Activated naive CD8-positive, alpha-beta T cell (primary cell): ENCODE measurements at regions not wholly inside any gene's neighbourhood (a gene's known extent, or its start where the extent isn't known, plus 50 kb on each side); places are given as distances from the start of the nearest gene placed in this dataset.

Experiments
- H3K27ac Mint-ChIP-seq: one replicate; pipeline ENCODE4 v1.8.0; 2021; ENCODE audit warnings: mixed read lengths
- H3K27me3 Mint-ChIP-seq: one replicate; pipeline ENCODE4 v1.8.0; 2021; ENCODE audit warnings: mixed read lengths
- H3K36me3 Mint-ChIP-seq: one replicate; pipeline ENCODE4 v1.8.0; 2021; ENCODE audit warnings: mixed read lengths
- H3K4me1 Mint-ChIP-seq: one replicate; pipeline ENCODE4 v1.8.0; 2021; ENCODE audit warnings: low read depth, mixed read lengths
- H3K4me3 Mint-ChIP-seq: one replicate; pipeline ENCODE4 v1.8.0; 2021; ENCODE audit warnings: mild to moderate bottlenecking, mixed read lengths
- H3K9me3 Mint-ChIP-seq: one replicate; pipeline ENCODE4 v1.8.0; 2021; ENCODE audit warnings: low read depth, mixed read lengths

DNA sequence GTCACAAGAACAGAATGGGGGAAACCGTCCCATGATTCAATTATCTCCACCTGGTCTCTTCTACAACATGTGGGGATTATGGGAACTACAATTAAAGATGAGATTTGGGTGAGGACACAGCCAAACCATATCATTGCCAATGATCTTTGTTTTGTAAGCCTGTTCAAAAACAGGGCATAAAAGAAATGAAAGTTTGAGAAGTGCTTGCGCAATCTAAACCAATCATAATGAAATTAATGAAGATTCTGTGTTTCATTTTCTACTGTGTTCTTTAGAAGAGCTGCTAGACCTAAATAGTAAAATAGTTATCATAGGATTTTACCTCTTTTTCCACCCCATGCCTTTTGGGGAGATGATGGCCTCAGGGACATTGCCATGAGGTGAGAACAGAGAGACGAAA is 761.3 kb downstream of the HDGFL1 start:
- no peaks in the 10 kb centered on the region for H3K27me3 Mint-ChIP-seq
- no peak overlapping the region for H3K4me3 Mint-ChIP-seq
- no peaks in the 10 kb centered on the region for H3K4me1 Mint-ChIP-seq
- H3K9me3 Mint-ChIP-seq: no peaks in the 10 kb centered on the region
- H3K36me3 Mint-ChIP-seq: no peaks in the 10 kb centered on the region
- H3K27ac Mint-ChIP-seq: no peak overlapping the region

DNA sequence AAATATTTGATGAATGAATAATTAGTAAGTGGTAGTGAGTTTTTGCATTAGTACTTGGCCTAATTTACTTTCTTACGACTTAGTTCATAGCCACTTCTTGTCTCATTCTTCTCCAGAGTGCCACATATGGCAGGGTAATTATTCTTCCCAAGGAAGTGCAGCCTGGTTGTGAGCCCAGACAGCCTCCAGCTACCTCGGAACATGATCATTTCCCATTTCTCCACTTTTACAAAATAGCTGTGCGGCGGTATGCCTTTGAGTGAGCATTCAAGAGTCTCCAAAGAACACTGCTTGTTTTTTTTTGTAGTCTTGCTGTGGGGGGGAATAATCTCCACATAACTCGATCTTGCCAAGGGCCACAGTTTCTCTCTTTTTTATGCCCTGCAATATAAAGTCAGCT is 765.0 kb downstream of the HDGFL1 start:
- Mint-ChIP-seq H3K27me3 (no peaks in the 10 kb centered on the region), H3K4me3 (no peak overlapping the region), H3K36me3 (no peaks in the 10 kb centered on the region), H3K9me3 (no peaks in the 10 kb centered on the region), H3K4me1 (no peaks in the 10 kb centered on the region), H3K27ac (no peak overlapping the region)

DNA sequence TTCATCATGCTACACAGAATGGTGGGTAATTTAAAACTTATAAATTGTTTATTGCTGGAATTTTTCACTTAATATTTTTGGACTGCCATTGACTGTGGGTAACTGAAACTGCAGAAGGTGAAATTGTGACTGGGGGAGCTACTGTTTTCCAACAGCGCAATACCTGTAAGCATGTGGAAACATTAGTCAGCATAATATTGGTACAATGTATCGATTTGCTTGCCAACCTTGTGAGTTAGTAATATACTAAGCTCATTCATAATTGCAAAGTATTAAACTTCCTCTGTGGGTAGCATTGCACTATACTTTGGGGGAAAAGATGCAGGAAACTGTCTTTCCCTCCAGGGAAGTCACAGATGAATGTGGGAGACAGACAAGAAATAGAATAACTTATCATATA is 766.5 kb downstream of the HDGFL1 start:
- H3K4me1 Mint-ChIP-seq: no peaks in the 10 kb centered on the region
- H3K9me3 Mint-ChIP-seq: no peaks in the 10 kb centered on the region
- H3K27ac Mint-ChIP-seq: no peak overlapping the region
- H3K27me3 Mint-ChIP-seq: no peaks in the 10 kb centered on the region
- H3K4me3 Mint-ChIP-seq: no peak overlapping the region
- H3K36me3 Mint-ChIP-seq: no peaks in the 10 kb centered on the region

DNA sequence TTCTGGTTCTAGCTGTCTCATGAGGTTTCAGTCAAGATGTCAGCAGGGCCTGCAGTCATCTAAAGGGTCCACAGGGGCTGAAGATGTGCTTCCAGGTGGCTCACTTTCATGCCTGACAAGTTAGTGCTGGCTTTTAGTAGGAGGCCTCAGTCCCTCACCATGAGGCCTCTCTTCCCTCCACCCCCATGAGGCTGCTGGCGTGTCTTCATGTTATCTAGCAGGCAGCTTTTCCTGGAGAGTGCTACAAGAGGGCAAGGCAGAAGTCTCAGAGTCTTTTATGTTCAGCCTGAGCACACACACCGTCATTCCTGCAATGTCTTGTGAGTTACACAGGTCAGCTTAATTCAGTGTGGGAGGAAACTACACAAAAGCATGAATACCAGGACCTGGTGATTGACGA is 769.9 kb downstream of the HDGFL1 start:
- no peak overlapping the region for H3K27ac Mint-ChIP-seq
- no peaks in the 10 kb centered on the region for H3K9me3 Mint-ChIP-seq
- no peaks in the 10 kb centered on the region for H3K4me1 Mint-ChIP-seq
- no peaks in the 10 kb centered on the region for H3K36me3 Mint-ChIP-seq
- H3K4me3 Mint-ChIP-seq: no peak overlapping the region
- no peaks in the 10 kb centered on the region for H3K27me3 Mint-ChIP-seq

DNA sequence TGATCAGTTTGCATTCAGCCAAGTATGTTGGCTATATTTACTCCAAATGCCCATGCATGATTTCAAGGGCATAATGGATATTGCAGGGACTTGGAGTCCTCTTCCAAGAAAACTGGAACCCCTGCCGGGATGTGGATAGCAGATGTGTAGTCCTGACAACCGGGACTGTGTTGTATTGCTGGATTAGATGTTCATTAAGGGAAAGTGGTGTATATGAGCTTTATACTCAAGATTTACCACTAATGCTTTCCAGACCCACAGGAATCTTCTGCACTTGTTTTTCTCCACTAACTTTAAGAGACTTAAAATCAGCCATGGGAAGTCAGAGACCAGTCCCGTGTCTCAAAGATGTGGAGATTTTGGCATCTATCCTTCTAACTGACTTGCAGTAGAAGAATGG is 770.9 kb downstream of the HDGFL1 start:
- H3K4me3 Mint-ChIP-seq: no peak overlapping the region
- H3K27ac Mint-ChIP-seq: no peak overlapping the region
- no peaks in the 10 kb centered on the region for H3K4me1 Mint-ChIP-seq

DNA sequence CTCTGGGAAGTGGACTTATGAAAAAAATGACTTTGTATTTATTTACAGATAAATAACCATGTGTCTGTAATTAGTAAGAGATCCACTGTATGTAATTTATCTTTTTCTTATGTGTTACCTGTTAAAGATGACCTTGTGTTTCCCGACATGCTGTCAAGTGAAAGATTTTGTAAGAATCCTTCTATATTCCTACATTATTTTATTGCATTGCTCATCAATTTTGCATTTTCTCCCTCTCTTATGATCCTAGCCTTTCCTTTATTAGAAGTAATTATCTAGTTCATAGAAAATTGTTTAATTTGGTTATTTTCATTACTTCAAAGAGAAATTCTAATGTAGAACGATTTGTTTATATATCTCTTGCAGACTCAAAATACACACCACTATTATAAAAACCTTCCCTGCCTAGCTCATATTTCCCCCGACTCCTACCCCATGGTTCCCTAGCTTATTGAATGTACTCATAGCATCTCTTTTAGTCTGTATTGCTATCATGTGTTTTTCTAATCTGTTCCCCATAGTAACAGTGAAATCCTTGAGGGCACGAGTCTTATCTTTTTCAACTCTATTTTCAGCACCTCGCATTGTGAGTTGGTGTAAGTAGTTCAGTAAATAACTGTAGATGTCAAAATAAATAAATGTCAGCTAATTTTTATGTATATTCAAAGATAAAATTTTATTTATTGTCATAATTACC is 774.4 kb downstream of the HDGFL1 start:
- Mint-ChIP-seq H3K4me3 (no peak overlapping the region), H3K36me3 (no peaks in the 10 kb centered on the region), H3K27ac (no peak overlapping the region), H3K4me1 (no peaks in the 10 kb centered on the region), H3K9me3 (no peaks in the 10 kb centered on the region), H3K27me3 (no peaks in the 10 kb centered on the region)

More for the DNA sequence above, 770.9 kb downstream of the HDGFL1 start:
- Mint-ChIP-seq H3K9me3 (no peaks in the 10 kb centered on the region), H3K27me3 (no peaks in the 10 kb centered on the region), H3K36me3 (no peaks in the 10 kb centered on the region)

DNA sequence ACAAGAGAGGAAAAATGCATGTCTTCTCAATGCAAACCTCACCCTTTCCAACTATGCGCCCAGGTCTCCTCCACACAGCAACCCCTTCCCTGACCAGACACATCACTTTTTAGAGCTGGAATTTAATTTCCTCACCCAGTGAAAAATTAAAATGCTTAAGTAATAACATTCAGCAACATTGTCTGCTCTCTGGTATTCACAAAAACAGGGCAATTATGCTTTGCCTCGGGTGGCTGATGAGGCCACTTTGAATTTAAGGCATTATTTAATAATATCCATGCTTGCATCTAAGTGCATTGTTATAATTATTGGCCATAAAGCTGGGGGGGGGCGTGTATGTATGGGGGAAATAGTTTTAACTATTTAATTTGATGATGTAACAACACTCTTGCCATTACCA is 777.8 kb upstream of the NRSN1 start:
- no peaks in the 10 kb centered on the region for H3K36me3 Mint-ChIP-seq
- H3K27ac Mint-ChIP-seq: no peak overlapping the region
- no peaks in the 10 kb centered on the region for H3K27me3 Mint-ChIP-seq
- no peaks in the 10 kb centered on the region for H3K4me1 Mint-ChIP-seq
- no peak overlapping the region for H3K4me3 Mint-ChIP-seq
- H3K9me3 Mint-ChIP-seq: no peaks in the 10 kb centered on the region

DNA sequence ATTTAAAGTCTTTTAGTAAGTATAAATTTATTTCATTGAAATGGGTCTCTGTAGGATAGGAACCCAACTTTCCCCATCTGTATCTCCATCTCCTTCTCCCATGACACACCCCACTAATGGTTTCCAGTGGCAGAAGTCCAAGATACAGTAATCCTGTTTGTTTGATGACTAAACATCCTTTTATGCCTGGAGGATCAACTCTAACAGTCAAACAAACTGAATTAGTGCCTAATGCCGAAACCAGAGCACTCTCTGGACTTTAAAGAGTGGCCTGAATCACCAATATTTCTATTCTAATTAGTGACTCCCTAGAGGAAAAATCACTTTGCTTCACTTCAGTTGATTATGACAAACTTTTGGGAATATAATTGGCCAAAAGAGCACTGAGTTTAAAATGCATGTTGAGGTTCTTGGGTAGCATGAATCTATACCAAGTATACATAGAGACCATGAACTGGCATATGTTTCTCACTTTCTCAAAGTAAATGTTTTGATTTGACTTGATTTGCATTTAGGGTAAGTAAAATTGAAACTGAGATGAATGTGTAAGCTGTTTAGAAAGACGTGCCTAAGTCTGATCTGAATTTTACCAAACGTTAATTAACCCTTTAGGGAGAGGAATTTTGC is 776.4 kb upstream of the NRSN1 start:
- H3K4me1 Mint-ChIP-seq: no peaks in the 10 kb centered on the region
- no peaks in the 10 kb centered on the region for H3K9me3 Mint-ChIP-seq
- H3K4me3 Mint-ChIP-seq: no peak overlapping the region

DNA sequence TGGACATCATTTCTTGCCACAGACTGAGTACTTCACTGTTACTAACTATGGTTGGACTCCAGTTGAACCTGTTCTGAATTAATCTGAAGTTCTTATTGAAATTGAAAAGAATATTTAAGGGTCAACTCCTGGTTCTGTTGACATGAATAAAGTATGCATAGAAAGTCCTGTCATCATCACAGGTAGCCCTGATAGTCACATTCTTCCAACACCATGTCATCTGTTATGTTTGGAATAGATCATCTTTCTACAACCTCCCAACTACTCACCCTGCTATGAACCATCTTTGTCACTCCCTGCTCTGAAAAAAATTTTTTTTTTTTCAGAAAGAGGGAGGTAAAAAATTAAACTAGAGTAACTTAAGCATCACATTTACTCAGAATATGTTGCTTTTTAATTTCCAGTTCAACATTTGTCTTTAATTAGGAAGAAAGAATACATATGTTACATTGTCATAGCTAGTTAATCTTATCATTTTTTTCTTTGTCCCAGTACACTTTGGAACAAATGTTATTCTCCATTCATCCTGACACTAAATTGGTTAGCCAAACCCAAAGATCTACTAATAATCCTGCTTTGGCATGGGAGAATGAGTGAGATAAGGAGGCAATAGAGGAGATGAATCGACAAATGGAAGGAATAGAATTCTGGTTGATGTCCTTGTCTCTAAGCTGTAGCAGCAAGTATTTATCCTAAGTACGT is 775.1 kb upstream of the NRSN1 start:
- no peaks in the 10 kb centered on the region for H3K36me3 Mint-ChIP-seq
- no peaks in the 10 kb centered on the region for H3K27me3 Mint-ChIP-seq

More for the DNA sequence above, 776.4 kb upstream of the NRSN1 start:
- no peak overlapping the region for H3K27ac Mint-ChIP-seq
- no peaks in the 10 kb centered on the region for H3K27me3 Mint-ChIP-seq
- H3K36me3 Mint-ChIP-seq: no peaks in the 10 kb centered on the region

DNA sequence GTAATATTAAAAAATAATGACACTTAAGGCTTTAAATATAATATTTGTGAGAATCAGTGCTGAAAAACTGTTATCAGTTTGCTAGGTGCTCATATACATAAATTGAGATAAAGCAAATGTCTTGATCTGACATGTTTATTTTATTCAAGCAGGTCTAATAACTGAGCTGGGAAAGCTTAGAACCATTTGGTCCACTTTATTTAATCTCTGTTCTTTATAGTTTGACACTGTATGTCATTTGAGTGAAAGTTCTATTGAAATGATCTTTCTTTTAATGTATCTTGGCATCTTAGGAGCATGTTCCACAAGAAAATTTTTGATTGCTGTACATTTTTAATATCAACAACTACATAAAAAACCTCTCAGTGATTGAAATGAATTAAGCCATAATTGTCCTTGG is 772.0 kb upstream of the NRSN1 start:
- H3K27ac Mint-ChIP-seq: no peak overlapping the region
- no peak overlapping the region for H3K4me3 Mint-ChIP-seq
- H3K27me3 Mint-ChIP-seq: no peaks in the 10 kb centered on the region
- H3K36me3 Mint-ChIP-seq: no peaks in the 10 kb centered on the region
- H3K4me1 Mint-ChIP-seq: no peaks in the 10 kb centered on the region
- peaks cover 5% of the 10 kb centered on the region for H3K9me3 Mint-ChIP-seq

More for the DNA sequence above, 775.1 kb upstream of the NRSN1 start:
- Mint-ChIP-seq H3K27ac (no peak overlapping the region), H3K9me3 (no peaks in the 10 kb centered on the region), H3K4me1 (no peaks in the 10 kb centered on the region), H3K4me3 (no peak overlapping the region)

DNA sequence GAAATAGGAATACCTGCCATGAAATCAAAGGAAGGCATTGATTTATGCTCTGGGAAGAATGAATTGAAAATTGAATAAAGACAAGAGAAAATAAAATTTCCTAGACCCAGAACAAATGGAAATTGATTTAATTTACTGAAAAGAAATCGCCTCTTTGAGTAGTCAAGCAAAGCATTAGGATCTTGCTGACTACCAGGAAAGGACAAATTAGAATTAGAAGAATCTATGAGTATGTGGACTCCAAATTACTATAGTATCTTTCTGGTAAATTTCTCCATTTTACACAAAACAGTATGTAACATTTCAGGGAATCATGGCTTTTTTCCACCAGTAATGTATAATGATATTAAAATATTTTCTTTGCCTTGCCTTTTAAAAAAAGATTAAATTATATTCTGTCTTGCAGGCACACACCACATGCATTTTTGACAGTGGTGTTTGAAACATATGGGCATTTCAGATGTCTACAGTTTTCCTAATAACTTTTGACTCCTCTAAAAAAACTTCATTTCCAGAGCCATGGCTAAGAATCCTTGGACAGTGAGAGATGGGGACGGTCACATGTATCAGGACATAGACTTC is 768.7 kb upstream of the NRSN1 start:
- no peaks in the 10 kb centered on the region for H3K4me1 Mint-ChIP-seq

DNA sequence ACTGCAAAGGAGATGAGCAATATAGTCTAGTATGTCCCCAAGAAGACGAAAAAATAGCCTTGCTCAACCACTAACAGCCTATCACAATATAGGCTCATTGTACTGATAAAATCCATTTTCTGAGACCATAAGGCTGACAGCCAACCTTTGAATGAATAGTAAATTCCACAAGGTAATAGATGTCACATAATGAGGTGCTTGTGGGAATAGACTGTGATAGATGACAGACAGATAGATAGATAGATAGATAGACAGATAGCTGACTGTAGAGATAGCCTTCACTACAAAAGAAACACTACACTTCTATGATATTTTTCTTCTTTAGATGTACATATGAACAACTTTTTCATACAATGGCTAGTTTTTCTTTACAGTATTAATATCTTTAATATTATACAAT is 760.3 kb upstream of the NRSN1 start:
- no peaks in the 10 kb centered on the region for H3K9me3 Mint-ChIP-seq
- no peaks in the 10 kb centered on the region for H3K4me1 Mint-ChIP-seq
- H3K4me3 Mint-ChIP-seq: no peak overlapping the region
- no peaks in the 10 kb centered on the region for H3K27me3 Mint-ChIP-seq
- no peak overlapping the region for H3K27ac Mint-ChIP-seq
- H3K36me3 Mint-ChIP-seq: no peaks in the 10 kb centered on the region

More for the DNA sequence above, 768.7 kb upstream of the NRSN1 start:
- H3K4me3 Mint-ChIP-seq: no peak overlapping the region
- H3K9me3 Mint-ChIP-seq: peaks cover 5% of the 10 kb centered on the region
- no peaks in the 10 kb centered on the region for H3K27me3 Mint-ChIP-seq
- H3K27ac Mint-ChIP-seq: no peak overlapping the region
- H3K36me3 Mint-ChIP-seq: no peaks in the 10 kb centered on the region

DNA sequence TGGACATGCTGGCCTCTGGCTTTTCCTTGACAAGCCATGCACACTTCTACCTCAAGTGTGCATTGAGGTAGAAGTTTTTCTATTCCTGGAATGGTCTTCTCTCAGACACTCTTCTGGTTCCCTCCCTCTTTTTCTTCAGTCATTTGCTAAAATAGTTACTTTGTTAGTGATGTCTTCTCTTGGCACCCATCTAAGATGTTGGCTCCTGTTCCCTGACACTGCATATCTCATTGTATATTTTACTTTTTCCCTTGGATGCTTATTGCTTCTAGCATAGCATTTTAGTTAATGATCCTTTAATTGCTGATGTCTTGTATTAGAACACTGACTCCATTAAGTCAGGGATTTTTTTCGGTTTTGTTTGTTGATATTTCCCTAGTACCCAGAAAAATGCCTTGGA is 758.7 kb upstream of the NRSN1 start:
- Mint-ChIP-seq H3K4me3 (no peak overlapping the region), H3K4me1 (no peaks in the 10 kb centered on the region), H3K36me3 (no peaks in the 10 kb centered on the region), H3K27ac (no peak overlapping the region), H3K27me3 (no peaks in the 10 kb centered on the region), H3K9me3 (no peaks in the 10 kb centered on the region)

DNA sequence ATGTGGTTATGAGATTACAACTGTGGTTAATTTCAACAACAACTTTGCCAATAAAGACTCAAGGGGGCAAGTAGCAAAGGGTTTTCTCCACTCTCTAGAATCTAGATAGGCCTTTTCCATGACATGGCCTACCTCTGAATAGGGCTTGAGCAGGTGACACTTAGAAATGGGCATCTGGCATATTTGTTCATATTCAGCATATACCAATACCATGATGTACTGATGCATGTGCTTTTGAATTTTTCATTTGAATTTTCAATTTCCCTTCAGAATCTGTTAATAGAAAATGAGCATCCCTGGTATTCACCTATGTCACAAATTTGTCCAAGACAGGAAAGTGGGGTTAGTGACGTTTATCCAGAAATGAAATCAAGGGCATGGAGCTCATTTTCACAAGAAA is 757.5 kb upstream of the NRSN1 start:
- no peak overlapping the region for H3K4me3 Mint-ChIP-seq
- no peaks in the 10 kb centered on the region for H3K4me1 Mint-ChIP-seq
- no peaks in the 10 kb centered on the region for H3K27me3 Mint-ChIP-seq
- no peaks in the 10 kb centered on the region for H3K36me3 Mint-ChIP-seq
- no peaks in the 10 kb centered on the region for H3K9me3 Mint-ChIP-seq
- no peak overlapping the region for H3K27ac Mint-ChIP-seq

DNA sequence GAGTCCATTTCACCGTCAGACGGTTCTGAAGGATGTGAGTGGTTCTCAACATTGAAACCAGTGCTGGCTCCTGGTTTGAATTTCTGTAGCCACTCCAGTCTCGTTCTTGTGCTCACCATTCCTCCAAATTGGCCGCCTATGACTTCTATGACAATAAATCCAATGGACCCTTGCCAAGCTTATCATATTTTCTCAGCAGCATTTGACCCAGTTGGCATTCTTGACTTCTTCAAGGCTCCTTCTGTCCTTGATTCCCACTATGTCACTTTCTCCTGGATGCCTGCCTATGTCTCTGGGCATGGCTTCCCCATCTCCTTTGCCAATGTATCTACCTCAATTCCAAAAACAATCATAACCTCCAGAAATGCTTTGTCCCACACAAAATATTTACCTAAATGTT is 756.0 kb upstream of the NRSN1 start:
- Mint-ChIP-seq H3K27ac (no peak overlapping the region), H3K36me3 (no peaks in the 10 kb centered on the region), H3K27me3 (no peaks in the 10 kb centered on the region), H3K9me3 (no peaks in the 10 kb centered on the region), H3K4me3 (no peak overlapping the region), H3K4me1 (no peaks in the 10 kb centered on the region)
